KOPT-K1 (cell line): ENCODE measurements at regions not wholly inside any gene's neighbourhood (a gene's known extent, or its start where the extent isn't known, plus 50 kb on each side); places are given as distances from the start of the nearest gene placed in this dataset.
"Not testable (repeated sequence)": the region's sequence is repeated elsewhere in the genome, so short reads cannot be mapped to it uniquely, and the experiment has no call there.

ENCODE experiments used
- H3K27ac ChIP-seq: fragments of 200-600 bp; sonication (generic); 2 replicates; pipeline ENCODE4 v1.5.1; 2016; ENCODE audit warnings: antibody characterized with exemption, mild to moderate bottlenecking, low read depth, low read length; ENCODE audit not compliant: poor library complexity, severe bottlenecking
- H3K36me3 ChIP-seq: fragments of 200-600 bp; sonication (generic); 2 replicates; pipeline ENCODE4 v1.5.1; 2017; ENCODE audit warnings: antibody characterized with exemption, mild to moderate bottlenecking, low read length, moderate library complexity; ENCODE audit not compliant: insufficient read depth
- H3K9me3 ChIP-seq: fragments of 200-600 bp; sonication (generic); 2 replicates; pipeline ENCODE4 v1.5.1; 2017; ENCODE audit warnings: antibody characterized with exemption, low read length, mild to moderate bottlenecking; ENCODE audit not compliant: insufficient read depth, poor library complexity, severe bottlenecking

- H3K27ac ChIP-seq, H3K36me3 ChIP-seq, H3K9me3 ChIP-seq: not testable (repeated sequence)
Measured at GRCh38 chr1:56246726-56247125, 332.6 kb downstream of the PLPP3 start.

GRCh38 chr1:56240400-56240799, 339.0 kb downstream of the PLPP3 start:
- Histone ChIP-seq H3K36me3 (no peaks in the 10 kb centered on the region), H3K27ac (no peak overlapping the region), H3K9me3 (no peaks in the 10 kb centered on the region)

- no peak overlapping the region for H3K27ac ChIP-seq
- no peaks in the 10 kb centered on the region for H3K36me3 ChIP-seq
- no peaks in the 10 kb centered on the region for H3K9me3 ChIP-seq
Measured at GRCh38 chr1:56237491-56238064, 341.8 kb downstream of the PLPP3 start.

- Histone ChIP-seq H3K9me3 (no peaks in the 10 kb centered on the region), H3K36me3 (no peaks in the 10 kb centered on the region), H3K27ac (no peak overlapping the region)
Measured at GRCh38 chr1:56236688-56237087, 342.7 kb downstream of the PLPP3 start.

GRCh38 chr1:56235909-56236510, 343.4 kb downstream of the PLPP3 start:
- Histone ChIP-seq H3K9me3 (no peaks in the 10 kb centered on the region), H3K27ac (no peak overlapping the region), H3K36me3 (no peaks in the 10 kb centered on the region)

GRCh38 chr1:56229186-56229585, 350.2 kb downstream of the PLPP3 start:
- Histone ChIP-seq H3K27ac (no peak overlapping the region), H3K9me3 (no peaks in the 10 kb centered on the region), H3K36me3 (no peaks in the 10 kb centered on the region)

GRCh38 chr1:56227886-56228285, 351.5 kb downstream of the PLPP3 start:
- H3K9me3 ChIP-seq = no peaks in the 10 kb centered on the region
- no peaks in the 10 kb centered on the region for H3K36me3 ChIP-seq
- no peak overlapping the region for H3K27ac ChIP-seq

- Histone ChIP-seq H3K9me3 (no peaks in the 10 kb centered on the region), H3K36me3 (no peaks in the 10 kb centered on the region), H3K27ac (no peak overlapping the region)
Measured at GRCh38 chr1:56227401-56227800, 352.0 kb downstream of the PLPP3 start.

- Histone ChIP-seq H3K9me3 (no peaks in the 10 kb centered on the region), H3K36me3 (no peaks in the 10 kb centered on the region), H3K27ac (no peak overlapping the region)
Measured at GRCh38 chr1:56225964-56226815, 353.2 kb downstream of the PLPP3 start.

- H3K36me3 ChIP-seq = no peaks in the 10 kb centered on the region
- no peaks in the 10 kb centered on the region for H3K9me3 ChIP-seq
- no peak overlapping the region for H3K27ac ChIP-seq
Measured at GRCh38 chr1:56223968-56224367, 355.4 kb downstream of the PLPP3 start.

- Histone ChIP-seq H3K27ac (no peak overlapping the region), H3K36me3 (no peaks in the 10 kb centered on the region), H3K9me3 (no peaks in the 10 kb centered on the region)
Measured at GRCh38 chr1:56222914-56223540, 356.3 kb downstream of the PLPP3 start.

GRCh38 chr1:56220021-56220420, 359.3 kb downstream of the PLPP3 start:
- H3K27ac ChIP-seq = no peak overlapping the region
- H3K36me3 ChIP-seq = no peaks in the 10 kb centered on the region
- H3K9me3 ChIP-seq = no peaks in the 10 kb centered on the region

- H3K27ac ChIP-seq = no peak overlapping the region
- H3K36me3 ChIP-seq = no peaks in the 10 kb centered on the region
- H3K9me3 ChIP-seq = no peaks in the 10 kb centered on the region
Measured at GRCh38 chr1:56218023-56218422, 361.3 kb downstream of the PLPP3 start.

- no peaks in the 10 kb centered on the region for H3K36me3 ChIP-seq
- no peaks in the 10 kb centered on the region for H3K9me3 ChIP-seq
- no peak overlapping the region for H3K27ac ChIP-seq
Measured at GRCh38 chr1:56216218-56216617, 363.1 kb downstream of the PLPP3 start.

- Histone ChIP-seq H3K9me3 (no peaks in the 10 kb centered on the region), H3K27ac (no peak overlapping the region), H3K36me3 (no peaks in the 10 kb centered on the region)
Measured at GRCh38 chr1:56215771-56216170, 363.6 kb downstream of the PLPP3 start.
